HepG2 (cell line): ENCODE measurements at regions not wholly inside any gene's neighbourhood (a gene's known extent, or its start where the extent isn't known, plus 50 kb on each side); places are given as distances from the start of the nearest gene placed in this dataset.

ENCODE experiments used
- AGO1 ChIP-seq: fragments of 200-400 bp; formaldehyde crosslinking; IDR thresholded peaks from 2 replicates; pipeline ENCODE4 v1.6.1; 2017; ENCODE audit warnings: mild to moderate bottlenecking, low read depth, low read length, moderate library complexity; ENCODE audit not compliant: poor library complexity, severe bottlenecking
- FOXA1 ChIP-seq, 2 experiments: fragments of 450-650 bp in 1 of 2; sonication (generic) in 1 of 2; formaldehyde crosslinking in 1 of 2; IDR thresholded peaks; 2 replicates each; pipeline versions ENCODE4 v1.4.0 to v1.6.1; 2016 to 2020; ENCODE audit warnings: missing genetic modification reagents in 1 of 2
- NFRKB ChIP-seq: fragments of 450-650 bp; IDR thresholded peaks from 2 replicates; pipeline ENCODE4 v1.6.1; 2017
- SSRP1 ChIP-seq: IDR thresholded peaks from 2 replicates; pipeline ENCODE4 v1.6.1; 2016; ENCODE audit warnings: control low read depth
- TBL1XR1 ChIP-seq: fragments of 150-350 bp; IDR thresholded peaks from 2 replicates; pipeline ENCODE4 v1.6.1; 2014; ENCODE audit warnings: borderline replicate concordance, low read length; ENCODE audit not compliant: partially characterized antibody
- ZBTB7B ChIP-seq: sonication (generic); formaldehyde crosslinking; IDR thresholded peaks from 2 replicates; pipeline ENCODE4 v1.4.0; 2020; ENCODE audit warnings: missing genetic modification reagents
- ZNF143 ChIP-seq: sonication (generic); formaldehyde crosslinking; IDR thresholded peaks from 2 replicates; pipeline ENCODE4 v1.4.0; 2020; ENCODE audit warnings: missing genetic modification reagents
- ZNF274 ChIP-seq: sonication (generic); formaldehyde crosslinking; IDR thresholded peaks from 2 replicates; pipeline ENCODE4 v1.5.1; 2020; ENCODE audit warnings: mild to moderate bottlenecking, missing genetic modification reagents
- ZNF598 ChIP-seq: sonication (generic); formaldehyde crosslinking; IDR thresholded peaks from 2 replicates; pipeline ENCODE4 v1.5.1; 2020; ENCODE audit warnings: mild to moderate bottlenecking, missing genetic modification reagents, borderline replicate concordance
- TF ChIP-seq, protein P1 (sequence below): sonication (generic); formaldehyde crosslinking; IDR thresholded peaks from 2 replicates; pipeline ENCODE4 v1.5.0; 2020; ENCODE audit warnings: mild to moderate bottlenecking, missing genetic modification reagents, borderline replicate concordance
- TF ChIP-seq, protein P2 (sequence below): IDR thresholded peaks from 2 replicates; pipeline ENCODE4 v1.6.1; 2016; ENCODE audit warnings: low read depth, borderline replicate concordance
- TF ChIP-seq, protein P3 (sequence below): sonication (generic); formaldehyde crosslinking; IDR thresholded peaks from 2 replicates; pipeline ENCODE4 v1.4.0; 2020; ENCODE audit warnings: mild to moderate bottlenecking, low read depth, missing genetic modification reagents
- TF ChIP-seq, protein P4 (sequence below): IDR thresholded peaks from 2 replicates; pipeline ENCODE4 v1.6.1; 2016; ENCODE audit warnings: mild to moderate bottlenecking
- TF ChIP-seq, protein P5 (sequence below): sonication (generic); formaldehyde crosslinking; IDR thresholded peaks from 2 replicates; pipeline ENCODE4 v1.5.0; 2020; ENCODE audit warnings: mild to moderate bottlenecking, missing genetic modification reagents

DNA sequence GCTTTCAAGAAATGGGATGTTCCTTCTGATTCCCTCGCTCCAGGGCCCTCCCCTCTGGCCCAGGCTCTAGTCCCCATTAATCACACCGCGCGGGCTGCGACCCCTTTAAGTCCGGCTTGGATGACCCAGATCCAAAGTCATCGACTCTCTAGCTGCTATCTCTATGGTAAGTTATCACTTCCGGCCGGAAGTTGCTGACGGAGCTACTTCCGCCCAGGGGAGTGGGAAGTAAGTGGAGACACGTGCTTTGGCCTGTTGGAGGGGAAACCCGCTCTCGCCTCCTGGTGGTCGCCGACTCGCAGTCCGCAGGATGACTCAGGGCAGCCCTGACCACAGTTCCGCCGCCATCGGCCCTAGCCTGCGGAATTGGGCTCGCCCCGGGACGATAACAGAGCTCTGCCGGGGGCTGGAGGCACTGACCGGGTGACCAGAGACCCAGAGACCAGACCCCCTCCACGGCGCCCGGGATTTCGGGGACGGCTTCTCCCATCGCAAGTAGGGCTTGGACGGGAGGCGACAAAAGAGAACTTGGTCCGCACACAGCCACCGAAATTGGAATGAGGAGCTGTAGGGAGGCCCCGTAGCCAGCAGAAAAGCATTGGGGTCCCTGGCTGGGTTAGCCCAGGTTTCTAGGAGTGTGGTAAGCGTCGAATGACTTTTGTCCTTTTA, 52.2 kb upstream of the SEC14L1 start (continued):
- TF ChIP-seq, protein P1, sequence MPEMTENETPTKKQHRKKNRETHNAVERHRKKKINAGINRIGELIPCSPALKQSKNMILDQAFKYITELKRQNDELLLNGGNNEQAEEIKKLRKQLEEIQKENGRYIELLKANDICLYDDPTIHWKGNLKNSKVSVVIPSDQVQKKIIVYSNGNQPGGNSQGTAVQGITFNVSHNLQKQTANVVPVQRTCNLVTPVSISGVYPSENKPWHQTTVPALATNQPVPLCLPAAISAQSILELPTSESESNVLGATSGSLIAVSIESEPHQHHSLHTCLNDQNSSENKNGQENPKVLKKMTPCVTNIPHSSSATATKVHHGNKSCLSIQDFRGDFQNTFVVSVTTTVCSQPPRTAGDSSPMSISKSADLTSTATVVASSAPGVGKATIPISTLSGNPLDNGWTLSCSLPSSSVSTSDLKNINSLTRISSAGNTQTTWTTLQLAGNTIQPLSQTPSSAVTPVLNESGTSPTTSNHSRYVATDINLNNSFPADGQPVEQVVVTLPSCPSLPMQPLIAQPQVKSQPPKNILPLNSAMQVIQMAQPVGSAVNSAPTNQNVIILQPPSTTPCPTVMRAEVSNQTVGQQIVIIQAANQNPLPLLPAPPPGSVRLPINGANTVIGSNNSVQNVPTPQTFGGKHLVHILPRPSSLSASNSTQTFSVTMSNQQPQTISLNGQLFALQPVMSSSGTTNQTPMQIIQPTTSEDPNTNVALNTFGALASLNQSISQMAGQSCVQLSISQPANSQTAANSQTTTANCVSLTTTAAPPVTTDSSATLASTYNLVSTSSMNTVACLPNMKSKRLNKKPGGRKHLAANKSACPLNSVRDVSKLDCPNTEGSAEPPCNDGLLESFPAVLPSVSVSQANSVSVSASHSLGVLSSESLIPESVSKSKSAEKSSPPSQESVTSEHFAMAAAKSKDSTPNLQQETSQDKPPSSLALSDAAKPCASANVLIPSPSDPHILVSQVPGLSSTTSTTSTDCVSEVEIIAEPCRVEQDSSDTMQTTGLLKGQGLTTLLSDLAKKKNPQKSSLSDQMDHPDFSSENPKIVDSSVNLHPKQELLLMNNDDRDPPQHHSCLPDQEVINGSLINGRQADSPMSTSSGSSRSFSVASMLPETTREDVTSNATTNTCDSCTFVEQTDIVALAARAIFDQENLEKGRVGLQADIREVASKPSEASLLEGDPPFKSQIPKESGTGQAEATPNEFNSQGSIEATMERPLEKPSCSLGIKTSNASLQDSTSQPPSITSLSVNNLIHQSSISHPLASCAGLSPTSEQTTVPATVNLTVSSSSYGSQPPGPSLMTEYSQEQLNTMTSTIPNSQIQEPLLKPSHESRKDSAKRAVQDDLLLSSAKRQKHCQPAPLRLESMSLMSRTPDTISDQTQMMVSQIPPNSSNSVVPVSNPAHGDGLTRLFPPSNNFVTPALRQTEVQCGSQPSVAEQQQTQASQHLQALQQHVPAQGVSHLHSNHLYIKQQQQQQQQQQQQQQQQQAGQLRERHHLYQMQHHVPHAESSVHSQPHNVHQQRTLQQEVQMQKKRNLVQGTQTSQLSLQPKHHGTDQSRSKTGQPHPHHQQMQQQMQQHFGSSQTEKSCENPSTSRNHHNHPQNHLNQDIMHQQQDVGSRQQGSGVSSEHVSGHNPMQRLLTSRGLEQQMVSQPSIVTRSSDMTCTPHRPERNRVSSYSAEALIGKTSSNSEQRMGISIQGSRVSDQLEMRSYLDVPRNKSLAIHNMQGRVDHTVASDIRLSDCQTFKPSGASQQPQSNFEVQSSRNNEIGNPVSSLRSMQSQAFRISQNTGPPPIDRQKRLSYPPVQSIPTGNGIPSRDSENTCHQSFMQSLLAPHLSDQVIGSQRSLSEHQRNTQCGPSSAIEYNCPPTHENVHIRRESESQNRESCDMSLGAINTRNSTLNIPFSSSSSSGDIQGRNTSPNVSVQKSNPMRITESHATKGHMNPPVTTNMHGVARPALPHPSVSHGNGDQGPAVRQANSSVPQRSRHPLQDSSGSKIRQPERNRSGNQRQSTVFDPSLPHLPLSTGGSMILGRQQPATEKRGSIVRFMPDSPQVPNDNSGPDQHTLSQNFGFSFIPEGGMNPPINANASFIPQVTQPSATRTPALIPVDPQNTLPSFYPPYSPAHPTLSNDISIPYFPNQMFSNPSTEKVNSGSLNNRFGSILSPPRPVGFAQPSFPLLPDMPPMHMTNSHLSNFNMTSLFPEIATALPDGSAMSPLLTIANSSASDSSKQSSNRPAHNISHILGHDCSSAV (CRISPR knock-in tag) = peak; percentile 93; the same call in 1 of the 2 replicates
- TF ChIP-seq, protein P2, sequence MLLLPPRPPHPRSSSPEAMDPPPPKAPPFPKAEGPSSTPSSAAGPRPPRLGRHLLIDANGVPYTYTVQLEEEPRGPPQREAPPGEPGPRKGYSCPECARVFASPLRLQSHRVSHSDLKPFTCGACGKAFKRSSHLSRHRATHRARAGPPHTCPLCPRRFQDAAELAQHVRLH = peak; percentile 99
- TF ChIP-seq, protein P3, sequence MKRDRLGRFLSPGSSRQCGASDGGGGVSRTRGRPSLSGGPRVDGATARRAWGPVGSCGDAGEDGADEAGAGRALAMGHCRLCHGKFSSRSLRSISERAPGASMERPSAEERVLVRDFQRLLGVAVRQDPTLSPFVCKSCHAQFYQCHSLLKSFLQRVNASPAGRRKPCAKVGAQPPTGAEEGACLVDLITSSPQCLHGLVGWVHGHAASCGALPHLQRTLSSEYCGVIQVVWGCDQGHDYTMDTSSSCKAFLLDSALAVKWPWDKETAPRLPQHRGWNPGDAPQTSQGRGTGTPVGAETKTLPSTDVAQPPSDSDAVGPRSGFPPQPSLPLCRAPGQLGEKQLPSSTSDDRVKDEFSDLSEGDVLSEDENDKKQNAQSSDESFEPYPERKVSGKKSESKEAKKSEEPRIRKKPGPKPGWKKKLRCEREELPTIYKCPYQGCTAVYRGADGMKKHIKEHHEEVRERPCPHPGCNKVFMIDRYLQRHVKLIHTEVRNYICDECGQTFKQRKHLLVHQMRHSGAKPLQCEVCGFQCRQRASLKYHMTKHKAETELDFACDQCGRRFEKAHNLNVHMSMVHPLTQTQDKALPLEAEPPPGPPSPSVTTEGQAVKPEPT (CRISPR knock-in tag) = peak; percentile 88; the same call in 1 of the 2 replicates
- TF ChIP-seq ZBTB7B (CRISPR knock-in tag) = peak; percentile 99
- TF ChIP-seq, protein P4, sequence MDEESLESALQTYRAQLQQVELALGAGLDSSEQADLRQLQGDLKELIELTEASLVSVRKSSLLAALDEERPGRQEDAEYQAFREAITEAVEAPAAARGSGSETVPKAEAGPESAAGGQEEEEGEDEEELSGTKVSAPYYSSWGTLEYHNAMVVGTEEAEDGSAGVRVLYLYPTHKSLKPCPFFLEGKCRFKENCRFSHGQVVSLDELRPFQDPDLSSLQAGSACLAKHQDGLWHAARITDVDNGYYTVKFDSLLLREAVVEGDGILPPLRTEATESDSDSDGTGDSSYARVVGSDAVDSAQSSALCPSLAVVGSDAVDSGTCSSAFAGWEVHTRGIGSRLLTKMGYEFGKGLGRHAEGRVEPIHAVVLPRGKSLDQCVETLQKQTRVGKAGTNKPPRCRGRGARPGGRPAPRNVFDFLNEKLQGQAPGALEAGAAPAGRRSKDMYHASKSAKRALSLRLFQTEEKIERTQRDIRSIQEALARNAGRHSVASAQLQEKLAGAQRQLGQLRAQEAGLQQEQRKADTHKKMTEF (CRISPR knock-in tag) = peak; percentile 99
- TF ChIP-seq SSRP1 (CRISPR knock-in tag) = no peak
- peak; percentile 74 for TF ChIP-seq AGO1
- TF ChIP-seq, protein P5, sequence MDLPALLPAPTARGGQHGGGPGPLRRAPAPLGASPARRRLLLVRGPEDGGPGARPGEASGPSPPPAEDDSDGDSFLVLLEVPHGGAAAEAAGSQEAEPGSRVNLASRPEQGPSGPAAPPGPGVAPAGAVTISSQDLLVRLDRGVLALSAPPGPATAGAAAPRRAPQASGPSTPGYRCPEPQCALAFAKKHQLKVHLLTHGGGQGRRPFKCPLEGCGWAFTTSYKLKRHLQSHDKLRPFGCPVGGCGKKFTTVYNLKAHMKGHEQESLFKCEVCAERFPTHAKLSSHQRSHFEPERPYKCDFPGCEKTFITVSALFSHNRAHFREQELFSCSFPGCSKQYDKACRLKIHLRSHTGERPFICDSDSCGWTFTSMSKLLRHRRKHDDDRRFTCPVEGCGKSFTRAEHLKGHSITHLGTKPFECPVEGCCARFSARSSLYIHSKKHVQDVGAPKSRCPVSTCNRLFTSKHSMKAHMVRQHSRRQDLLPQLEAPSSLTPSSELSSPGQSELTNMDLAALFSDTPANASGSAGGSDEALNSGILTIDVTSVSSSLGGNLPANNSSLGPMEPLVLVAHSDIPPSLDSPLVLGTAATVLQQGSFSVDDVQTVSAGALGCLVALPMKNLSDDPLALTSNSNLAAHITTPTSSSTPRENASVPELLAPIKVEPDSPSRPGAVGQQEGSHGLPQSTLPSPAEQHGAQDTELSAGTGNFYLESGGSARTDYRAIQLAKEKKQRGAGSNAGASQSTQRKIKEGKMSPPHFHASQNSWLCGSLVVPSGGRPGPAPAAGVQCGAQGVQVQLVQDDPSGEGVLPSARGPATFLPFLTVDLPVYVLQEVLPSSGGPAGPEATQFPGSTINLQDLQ = peak; percentile 92
- TF ChIP-seq NFRKB = no peak
- peak; percentile 84; the same call in 1 of the 2 replicates for TF ChIP-seq ZNF598
- peak; percentile 75 for TF ChIP-seq ZNF143 (CRISPR knock-in tag)
- peak; percentile 84 for TF ChIP-seq ZNF274 (CRISPR knock-in tag)
- no peak for TF ChIP-seq FOXA1 (IDR thresholded peaks at IDR 0.05)
- TF ChIP-seq FOXA1 (CRISPR knock-in tag; IDR thresholded peaks at IDR 0.05) = peak; percentile 58
- no peak for TF ChIP-seq TBL1XR1
